BJ (cell line): ENCODE measurements at regions not wholly inside any gene's neighbourhood (a gene's known extent, or its start where the extent isn't known, plus 50 kb on each side); places are given as distances from the start of the nearest gene placed in this dataset.

Experiments
- CTCF ChIA-PET: fragments of 350-600 bp; formaldehyde crosslinking; extraction: SDS; loops from one replicate; lab custom pipeline; 2021; ENCODE audit warnings: antibody characterized with exemption, inconsistent platforms; lab: Yijun Ruan, JAX
- POLR2A ChIA-PET: fragments of 300-600 bp; sonication (Branson Sonifier 250); formaldehyde crosslinking; extraction: SDS; loops from one replicate; lab custom pipeline; 2021; ENCODE audit warnings: antibody characterized with exemption; lab: Charles Lee
- DNase-seq: peaks from one replicate; pipeline ENCODE4 v3.0.0-alpha.2; 2011; ENCODE audit warnings: low read depth
- H3K27me3 ChIP-seq: 2 replicates; pipeline ENCODE4 v1.6.0; 2011; ENCODE audit warnings: low read length; ENCODE audit not compliant: control insufficient read depth, insufficient read depth
- H3K36me3 ChIP-seq: 2 replicates; pipeline ENCODE4 v1.5.1; 2011; ENCODE audit warnings: low read length; ENCODE audit not compliant: control insufficient read depth, insufficient read depth
- H3K4me3 ChIP-seq: 2 replicates; pipeline ENCODE4 v1.5.1; 2011; ENCODE audit warnings: low read depth, mild to moderate bottlenecking, control low read depth, low read length
- TF ChIP-seq, protein P1 (sequence below): IDR thresholded peaks from 2 replicates; pipeline ENCODE4 v1.5.1; 2011; ENCODE audit warnings: low read depth, mild to moderate bottlenecking, control low read depth, inconsistent platforms, low read length, moderate library complexity; ENCODE audit not compliant: insufficient read depth

DNA sequence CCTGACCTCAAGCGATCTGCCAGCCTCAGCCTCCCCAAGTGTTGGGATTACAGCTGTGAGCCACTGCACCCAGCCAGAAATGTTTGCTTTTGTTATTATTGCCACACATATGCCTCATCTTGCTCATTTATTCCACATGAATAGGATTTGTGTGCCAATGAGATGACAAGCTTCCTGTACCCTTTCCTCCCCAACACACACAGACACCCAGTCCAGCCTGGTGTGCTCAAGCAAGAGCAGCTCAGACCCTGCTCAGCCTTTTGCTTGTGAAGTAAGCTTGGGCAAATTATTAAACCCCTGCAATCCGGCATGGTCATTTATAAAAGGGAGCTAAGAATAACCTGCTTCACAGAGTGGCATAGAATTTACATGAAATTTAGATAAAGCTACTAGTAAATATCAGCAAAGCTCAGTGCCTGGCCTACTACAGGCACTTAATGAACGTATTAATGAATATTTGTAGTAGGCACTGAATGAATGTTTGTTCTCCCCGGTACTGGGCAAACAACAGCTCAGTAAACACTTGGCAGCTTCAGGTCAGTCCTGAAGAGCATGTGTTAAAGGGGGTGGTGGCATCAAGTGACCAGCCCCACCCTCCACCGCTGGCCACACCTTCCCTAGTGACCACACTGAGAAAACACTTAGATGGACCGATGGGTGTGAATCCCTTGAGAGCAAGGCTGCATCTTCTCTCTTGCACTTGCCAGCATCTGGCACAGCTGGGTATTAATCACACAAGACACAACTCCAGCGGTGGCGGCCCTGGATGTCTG lies 280.2 kb downstream of the SRBD1 start:
- Histone ChIP-seq H3K36me3 (no peaks in the 10 kb centered on the region), H3K4me3 (no peak overlapping the region), H3K27me3 (peaks cover 2% of the 10 kb centered on the region)
- DNase-seq = no peak
- TF ChIP-seq, protein P1, sequence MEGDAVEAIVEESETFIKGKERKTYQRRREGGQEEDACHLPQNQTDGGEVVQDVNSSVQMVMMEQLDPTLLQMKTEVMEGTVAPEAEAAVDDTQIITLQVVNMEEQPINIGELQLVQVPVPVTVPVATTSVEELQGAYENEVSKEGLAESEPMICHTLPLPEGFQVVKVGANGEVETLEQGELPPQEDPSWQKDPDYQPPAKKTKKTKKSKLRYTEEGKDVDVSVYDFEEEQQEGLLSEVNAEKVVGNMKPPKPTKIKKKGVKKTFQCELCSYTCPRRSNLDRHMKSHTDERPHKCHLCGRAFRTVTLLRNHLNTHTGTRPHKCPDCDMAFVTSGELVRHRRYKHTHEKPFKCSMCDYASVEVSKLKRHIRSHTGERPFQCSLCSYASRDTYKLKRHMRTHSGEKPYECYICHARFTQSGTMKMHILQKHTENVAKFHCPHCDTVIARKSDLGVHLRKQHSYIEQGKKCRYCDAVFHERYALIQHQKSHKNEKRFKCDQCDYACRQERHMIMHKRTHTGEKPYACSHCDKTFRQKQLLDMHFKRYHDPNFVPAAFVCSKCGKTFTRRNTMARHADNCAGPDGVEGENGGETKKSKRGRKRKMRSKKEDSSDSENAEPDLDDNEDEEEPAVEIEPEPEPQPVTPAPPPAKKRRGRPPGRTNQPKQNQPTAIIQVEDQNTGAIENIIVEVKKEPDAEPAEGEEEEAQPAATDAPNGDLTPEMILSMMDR = no peak
- CTCF ChIA-PET = interaction anchor here (1.6 kb wide), 1 partner anchor 9 kb away, joined by 12 read pairs; no protein-coding TSS in a partner anchor
- POLR2A ChIA-PET = no interaction called here

DNA sequence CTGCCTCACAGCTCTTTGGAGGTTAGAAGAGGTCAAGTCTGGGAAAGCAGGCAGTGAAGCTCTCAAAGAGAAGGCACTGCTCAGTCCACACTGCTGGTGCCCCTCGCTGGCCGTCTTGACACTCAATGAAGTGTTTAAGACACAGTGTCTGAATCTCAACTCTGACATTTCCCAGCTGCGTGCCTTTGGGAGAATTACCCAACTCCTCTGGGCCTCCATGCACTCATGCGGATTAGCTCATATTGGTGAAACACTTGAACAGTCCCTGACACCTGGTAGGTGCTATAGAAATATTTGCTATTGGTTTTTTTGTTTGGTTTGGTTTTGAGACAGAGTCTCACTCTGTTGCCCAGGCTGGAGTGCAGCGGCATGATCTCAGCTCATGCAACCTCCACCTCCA lies 281.0 kb downstream of the SRBD1 start:
- CTCF ChIA-PET = interaction anchor here (1.6 kb wide), 1 partner anchor 10 kb away, joined by 12 read pairs; no protein-coding TSS in a partner anchor

DNA sequence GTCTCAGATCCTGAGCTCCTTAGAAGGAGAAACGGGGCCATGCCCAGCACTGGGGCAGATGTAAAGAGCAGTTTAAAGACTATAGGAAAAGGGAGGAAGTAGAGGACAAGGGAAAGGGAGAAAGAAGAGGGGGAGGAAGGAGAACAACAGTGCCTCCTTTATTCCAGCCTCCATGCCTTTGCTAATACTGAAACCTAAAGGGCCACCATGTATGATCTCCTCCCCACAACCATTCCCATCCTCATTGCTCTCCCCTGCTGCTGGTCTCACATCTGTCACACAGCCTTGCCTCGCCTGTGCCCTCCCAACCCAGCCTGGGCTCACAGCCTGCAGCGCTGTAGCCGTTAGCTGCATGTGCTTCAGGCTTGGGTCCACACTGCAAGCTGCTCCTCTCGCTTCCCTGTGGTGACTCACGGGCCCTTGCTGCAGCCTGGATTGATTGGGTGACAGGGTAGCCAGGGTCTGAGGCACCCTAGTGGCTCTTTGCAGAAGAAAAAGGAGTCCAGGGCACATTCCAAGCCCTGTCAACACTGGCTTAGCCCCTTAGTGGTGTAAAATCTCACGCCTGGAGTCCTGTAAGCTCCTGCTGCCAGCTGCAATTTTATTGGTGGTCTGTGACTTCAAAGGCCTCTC lies 281.9 kb downstream of the SRBD1 start:
- TF ChIP-seq, protein P1 = 0 out of 2 replicates have a peak, but pooled peaks have one; percentile 6
- no peak for DNase-seq
- ChIA-PET POLR2A (no interaction called here), CTCF (interaction anchor here (1.0 to 1.6 kb wide), 4 partner anchors 10 to 31 kb away, joined by 3 to 12 read pairs (median 4); no protein-coding TSS in a partner anchor)
- Histone ChIP-seq H3K27me3 (peaks cover 2% of the 10 kb centered on the region; the same call in 1 of the 2 replicates), H3K36me3 (no peaks in the 10 kb centered on the region), H3K4me3 (no peak overlapping the region)

More for the DNA sequence above, 281.0 kb downstream of the SRBD1 start:
- H3K36me3 ChIP-seq = no peaks in the 10 kb centered on the region
- POLR2A ChIA-PET = no interaction called here
- no peak for DNase-seq
- no peak overlapping the region for H3K4me3 ChIP-seq
- peaks cover 2% of the 10 kb centered on the region; the same call in 1 of the 2 replicates for H3K27me3 ChIP-seq
- TF ChIP-seq, protein P1 = no peak

DNA sequence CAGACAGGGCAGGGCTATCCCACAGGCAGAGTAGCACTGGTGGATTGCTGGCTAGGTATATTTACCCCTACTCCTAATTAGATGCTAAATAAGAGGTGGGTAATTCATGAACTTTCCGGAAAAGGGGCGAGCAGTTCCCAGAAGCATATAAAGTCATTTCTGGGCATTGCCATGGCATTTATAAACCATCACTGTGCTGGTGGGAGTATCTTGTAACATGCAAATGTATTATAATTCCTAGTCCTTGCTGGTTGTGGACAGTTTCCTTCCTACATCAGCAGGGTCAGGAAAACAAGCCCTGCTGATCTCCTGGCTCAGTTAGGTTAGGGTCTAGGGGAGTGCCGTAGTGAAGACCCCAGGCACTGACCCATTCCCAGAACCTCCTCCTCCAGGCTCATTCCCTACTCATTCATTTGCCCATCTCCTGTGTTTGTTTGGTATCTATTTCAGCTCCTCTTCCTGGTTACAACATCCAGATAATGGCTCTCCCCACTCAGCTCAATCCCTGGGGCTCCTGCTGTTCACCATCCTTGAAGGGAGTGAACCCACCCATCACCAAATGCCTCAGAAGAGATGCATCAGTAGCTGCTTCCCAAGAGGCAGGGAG lies 282.7 kb downstream of the SRBD1 start:
- ChIA-PET CTCF (interaction anchor here (1.3 to 1.5 kb wide), 2 partner anchors 9 to 23 kb away, joined by 3 read pairs; no protein-coding TSS in a partner anchor), POLR2A (no interaction called here)
- H3K36me3 ChIP-seq = no peaks in the 10 kb centered on the region
- H3K27me3 ChIP-seq = peaks cover 2% of the 10 kb centered on the region; the same call in 1 of the 2 replicates
- no peak overlapping the region for H3K4me3 ChIP-seq
- DNase-seq = no peak
- TF ChIP-seq, protein P1 = no peak

DNA sequence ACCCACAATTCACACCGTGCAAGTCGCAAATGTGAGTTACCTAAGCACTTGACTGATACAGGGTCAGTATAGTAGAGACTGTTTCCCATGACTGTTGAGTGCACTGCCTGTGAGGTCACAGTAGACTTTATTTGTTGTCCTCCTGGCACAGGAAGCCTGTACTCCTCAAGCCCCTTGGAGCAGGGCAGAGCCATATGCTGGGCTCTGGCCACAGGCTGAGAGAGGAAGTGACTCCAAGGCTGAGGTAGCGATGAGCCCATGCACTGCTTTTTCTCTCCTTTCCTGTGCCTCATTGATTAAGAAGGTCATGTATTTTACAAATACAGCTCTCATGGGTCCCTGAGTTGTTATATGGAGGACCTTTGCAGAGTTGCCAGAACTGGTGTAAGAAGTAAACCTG lies 287.7 kb downstream of the SRBD1 start:
- DNase-seq = no peak

More for the DNA sequence above, 287.7 kb downstream of the SRBD1 start:
- TF ChIP-seq, protein P1 = no peak
- ChIA-PET CTCF (no interaction called here), POLR2A (no interaction called here)
- Histone ChIP-seq H3K27me3 (peaks cover 4% of the 10 kb centered on the region; the same call in 1 of the 2 replicates), H3K4me3 (no peak overlapping the region), H3K36me3 (no peaks in the 10 kb centered on the region)
